HG03159 (cell line): ENCODE measurements at regions not wholly inside any gene's neighbourhood (a gene's known extent, or its start where the extent isn't known, plus 50 kb on each side); places are given as distances from the start of the nearest gene placed in this dataset.

Experiments
- ATAC-seq: cut with Tn5 transposase; IDR thresholded peaks from one replicate; pipeline ENCODE4 v1.9.1; 2021; ENCODE audit warnings: mild to moderate bottlenecking, moderate library complexity; ENCODE audit not compliant: unreplicated experiment

- ATAC-seq = no peak
These were observed 272.0 kb upstream of the CXXC4 start for GRCh38 chr4:104766676-104767075.

GRCh38 chr4:104772849-104773248 lies 278.2 kb upstream of the CXXC4 start:
- peak; percentile 77 for ATAC-seq

- ATAC-seq = peak; percentile 48
These were observed 300.7 kb upstream of the CXXC4 start for GRCh38 chr4:104795264-104795939.

- ATAC-seq = no peak
These were observed 317.0 kb upstream of the CXXC4 start for GRCh38 chr4:104811727-104812126.

GRCh38 chr4:104815665-104816064 lies 321.0 kb upstream of the CXXC4 start:
- ATAC-seq = peak; percentile 79

GRCh38 chr4:104818579-104818978 lies 323.9 kb upstream of the CXXC4 start:
- no peak for ATAC-seq

- ATAC-seq = no peak
These were observed 320.5 kb upstream of the TET2 start for GRCh38 chr4:104826171-104826570.

- no peak for ATAC-seq
These were observed 316.9 kb upstream of the TET2 start for GRCh38 chr4:104829761-104830160.

- peak; percentile 66 for ATAC-seq
These were observed 298.0 kb upstream of the TET2 start for GRCh38 chr4:104848597-104849225.

- no peak for ATAC-seq
These were observed 287.0 kb upstream of the TET2 start for GRCh38 chr4:104859601-104860237.

- peak; percentile 75 for ATAC-seq
These were observed 286.2 kb upstream of the TET2 start for GRCh38 chr4:104860238-104861123.

- ATAC-seq = no peak
These were observed 279.9 kb upstream of the TET2 start for GRCh38 chr4:104866809-104867208.

GRCh38 chr4:104868533-104868932 lies 278.1 kb upstream of the TET2 start:
- ATAC-seq = peak; percentile 40

- ATAC-seq = peak; percentile 91
These were observed 277.7 kb upstream of the TET2 start for GRCh38 chr4:104868958-104869357.

- ATAC-seq = no peak
These were observed 276.8 kb upstream of the TET2 start for GRCh38 chr4:104869831-104870230.

GRCh38 chr4:104870495-104871233 lies 276.0 kb upstream of the TET2 start:
- ATAC-seq = no peak

- no peak for ATAC-seq
These were observed 267.7 kb upstream of the TET2 start for GRCh38 chr4:104878936-104879335.

- ATAC-seq = no peak
These were observed 267.3 kb upstream of the TET2 start for GRCh38 chr4:104879367-104879766.

GRCh38 chr4:104879854-104880253 lies 266.8 kb upstream of the TET2 start:
- no peak for ATAC-seq

- ATAC-seq = no peak
These were observed 265.4 kb upstream of the TET2 start for GRCh38 chr4:104881136-104881886.
